HUES6 (cell line): ENCODE measurements at regions not wholly inside any gene's neighbourhood (a gene's known extent, or its start where the extent isn't known, plus 50 kb on each side); places are given as distances from the start of the nearest gene placed in this dataset.

Source experiments
- H3K27ac ChIP-seq: 2 replicates; pipeline ENCODE4 v1.7.0; 2013; ENCODE audit warnings: low read depth, mild to moderate bottlenecking, low read length, inconsistent platforms
- H3K27me3 ChIP-seq: 2 replicates; pipeline ENCODE4 v1.6.1; 2013; ENCODE audit warnings: low read length; ENCODE audit not compliant: control insufficient read depth, insufficient read depth
- H3K36me3 ChIP-seq: 2 replicates; pipeline ENCODE4 v1.6.1; 2013; ENCODE audit warnings: low read length; ENCODE audit not compliant: control insufficient read depth, insufficient read depth
- H3K4me1 ChIP-seq: 2 replicates; pipeline ENCODE4 v1.6.1; 2013; ENCODE audit warnings: low read length; ENCODE audit not compliant: control insufficient read depth, insufficient read depth
- H3K4me3 ChIP-seq: 2 replicates; pipeline ENCODE4 v1.5.1; 2013; ENCODE audit warnings: low read depth, low read length
- H3K9ac ChIP-seq: one replicate; pipeline ENCODE4 v1.6.1; 2013; ENCODE audit warnings: mild to moderate bottlenecking, low read length
- H3K9me3 ChIP-seq: 2 replicates; pipeline ENCODE4 v1.6.1; 2013; ENCODE audit warnings: low read depth, low read length; ENCODE audit not compliant: control insufficient read depth, insufficient read depth

GRCh38 chr5:15008921-15009320 lies 137.3 kb upstream of the ANKH start:
- H3K4me3 ChIP-seq: no peak overlapping the region
- H3K9ac ChIP-seq: no peak overlapping the region
- H3K9me3 ChIP-seq: no peaks in the 10 kb centered on the region
- no peak overlapping the region for H3K27ac ChIP-seq
- H3K27me3 ChIP-seq: no peaks in the 10 kb centered on the region
- no peaks in the 10 kb centered on the region for H3K36me3 ChIP-seq
- H3K4me1 ChIP-seq: peaks cover 10% of the 10 kb centered on the region; the same call in 1 of the 2 replicates

GRCh38 chr5:15008476-15008875 lies 136.9 kb upstream of the ANKH start:
- Histone ChIP-seq H3K36me3 (no peaks in the 10 kb centered on the region), H3K27ac (no peak overlapping the region), H3K9ac (no peak overlapping the region), H3K9me3 (no peaks in the 10 kb centered on the region), H3K4me1 (peaks cover 10% of the 10 kb centered on the region; the same call in 1 of the 2 replicates), H3K27me3 (no peaks in the 10 kb centered on the region), H3K4me3 (no peak overlapping the region)

GRCh38 chr5:15007646-15008045 lies 136.1 kb upstream of the ANKH start:
- H3K9ac ChIP-seq: no peak overlapping the region
- no peaks in the 10 kb centered on the region for H3K9me3 ChIP-seq
- no peaks in the 10 kb centered on the region for H3K36me3 ChIP-seq
- no peak overlapping the region for H3K27ac ChIP-seq
- H3K27me3 ChIP-seq: no peaks in the 10 kb centered on the region
- peaks cover 10% of the 10 kb centered on the region; the same call in 1 of the 2 replicates for H3K4me1 ChIP-seq
- no peak overlapping the region for H3K4me3 ChIP-seq

GRCh38 chr5:15004506-15004905 lies 132.9 kb upstream of the ANKH start:
- Histone ChIP-seq H3K36me3 (no peaks in the 10 kb centered on the region), H3K4me1 (peaks cover 10% of the 10 kb centered on the region; the same call in 1 of the 2 replicates), H3K27me3 (no peaks in the 10 kb centered on the region), H3K9me3 (no peaks in the 10 kb centered on the region), H3K4me3 (no peak overlapping the region), H3K9ac (no peak overlapping the region), H3K27ac (no peak overlapping the region)

GRCh38 chr5:15003511-15003920 lies 131.9 kb upstream of the ANKH start:
- no peak overlapping the region for H3K9ac ChIP-seq
- H3K9me3 ChIP-seq: peaks cover 2% of the 10 kb centered on the region
- no peaks in the 10 kb centered on the region for H3K36me3 ChIP-seq
- no peak overlapping the region for H3K4me3 ChIP-seq
- 0 out of 2 replicates have a peak, but pooled peaks cover 4% of the 10 kb centered on the region for H3K4me1 ChIP-seq
- no peaks in the 10 kb centered on the region for H3K27me3 ChIP-seq
- no peak overlapping the region for H3K27ac ChIP-seq

- Histone ChIP-seq H3K4me3 (no peak overlapping the region), H3K27me3 (no peaks in the 10 kb centered on the region), H3K9ac (no peak overlapping the region), H3K36me3 (no peaks in the 10 kb centered on the region), H3K4me1 (no peaks in the 10 kb centered on the region), H3K9me3 (peaks cover 9% of the 10 kb centered on the region), H3K27ac (no peak overlapping the region)
These were observed 131.2 kb upstream of the ANKH start for GRCh38 chr5:15002791-15003190.

- Histone ChIP-seq H3K4me1 (no peaks in the 10 kb centered on the region), H3K36me3 (no peaks in the 10 kb centered on the region), H3K9me3 (peaks cover 13% of the 10 kb centered on the region)
These were observed 130.6 kb upstream of the ANKH start for GRCh38 chr5:15002173-15002572.

GRCh38 chr5:15001517-15001916 lies 129.9 kb upstream of the ANKH start:
- Histone ChIP-seq H3K9ac (no peak overlapping the region), H3K4me3 (no peak overlapping the region), H3K27ac (no peak overlapping the region), H3K4me1 (no peaks in the 10 kb centered on the region), H3K9me3 (peaks cover 13% of the 10 kb centered on the region), H3K36me3 (no peaks in the 10 kb centered on the region), H3K27me3 (no peaks in the 10 kb centered on the region)

More at GRCh38 chr5:15002173-15002572, 130.6 kb upstream of the ANKH start:
- Histone ChIP-seq H3K27ac (no peak overlapping the region), H3K4me3 (no peak overlapping the region), H3K27me3 (no peaks in the 10 kb centered on the region), H3K9ac (no peak overlapping the region)

GRCh38 chr5:14998491-14998890 lies 126.9 kb upstream of the ANKH start:
- Histone ChIP-seq H3K27me3 (no peaks in the 10 kb centered on the region), H3K36me3 (no peaks in the 10 kb centered on the region), H3K9ac (no peak overlapping the region), H3K4me3 (no peak overlapping the region), H3K9me3 (peaks cover 13% of the 10 kb centered on the region), H3K27ac (no peak overlapping the region), H3K4me1 (no peaks in the 10 kb centered on the region)

GRCh38 chr5:14996997-14997396 lies 125.4 kb upstream of the ANKH start:
- no peak overlapping the region for H3K4me3 ChIP-seq
- no peak overlapping the region for H3K27ac ChIP-seq
- H3K9ac ChIP-seq: no peak overlapping the region
- no peaks in the 10 kb centered on the region for H3K27me3 ChIP-seq
- peaks cover 13% of the 10 kb centered on the region for H3K9me3 ChIP-seq
- no peaks in the 10 kb centered on the region for H3K36me3 ChIP-seq
- no peaks in the 10 kb centered on the region for H3K4me1 ChIP-seq

GRCh38 chr5:14995229-14995628 lies 123.7 kb upstream of the ANKH start:
- no peak overlapping the region for H3K9ac ChIP-seq
- H3K27me3 ChIP-seq: no peaks in the 10 kb centered on the region
- no peak overlapping the region for H3K4me3 ChIP-seq
- no peaks in the 10 kb centered on the region for H3K36me3 ChIP-seq
- no peaks in the 10 kb centered on the region for H3K4me1 ChIP-seq
- peaks cover 13% of the 10 kb centered on the region for H3K9me3 ChIP-seq
- H3K27ac ChIP-seq: no peak overlapping the region
